Activated naive CD8-positive, alpha-beta T cell treated with anti-CD3 and anti-CD28 coated beads for 36 hours (primary cell): ENCODE measurements at regions not wholly inside any gene's neighbourhood (a gene's known extent, or its start where the extent isn't known, plus 50 kb on each side); places are given as distances from the start of the nearest gene placed in this dataset.

Source experiments
- DNase-seq: peaks from one replicate; pipeline ENCODE4 v3.0.0; 2021
- H3K27ac Mint-ChIP-seq: one replicate; pipeline ENCODE4 v1.8.0; 2022; ENCODE audit warnings: mild to moderate bottlenecking, moderate library complexity, mixed read lengths
- H3K27me3 Mint-ChIP-seq: one replicate; pipeline ENCODE4 v1.8.0; 2022; ENCODE audit warnings: mild to moderate bottlenecking, mixed read lengths
- H3K36me3 Mint-ChIP-seq: one replicate; pipeline ENCODE4 v1.8.0; 2021; ENCODE audit warnings: mild to moderate bottlenecking, mixed read lengths
- H3K4me1 Mint-ChIP-seq: one replicate; pipeline ENCODE4 v1.8.0; 2021; ENCODE audit warnings: mixed read lengths
- H3K4me3 Mint-ChIP-seq: one replicate; pipeline ENCODE4 v1.8.0; 2022; ENCODE audit warnings: mild to moderate bottlenecking, moderate library complexity, mixed read lengths
- H3K9me3 Mint-ChIP-seq: one replicate; pipeline ENCODE4 v1.8.0; 2022; ENCODE audit warnings: mixed read lengths

GRCh38 chr13:40152145-40152544, 496.7 kb downstream of the COG6 start:
- peaks cover 34% of the 10 kb centered on the region for H3K4me1 Mint-ChIP-seq
- DNase-seq, result no peak
- no peaks in the 10 kb centered on the region for H3K9me3 Mint-ChIP-seq
- no peak overlapping the region for H3K4me3 Mint-ChIP-seq
- no peak overlapping the region for H3K27ac Mint-ChIP-seq
- H3K27me3 Mint-ChIP-seq, result no peaks in the 10 kb centered on the region
- H3K36me3 Mint-ChIP-seq, result no peaks in the 10 kb centered on the region

- Mint-ChIP-seq H3K36me3 (no peaks in the 10 kb centered on the region), H3K27ac (no peak overlapping the region), H3K4me3 (no peak overlapping the region), H3K9me3 (no peaks in the 10 kb centered on the region), H3K27me3 (no peaks in the 10 kb centered on the region), H3K4me1 (peaks cover 29% of the 10 kb centered on the region)
- DNase-seq, result no peak
Observed at GRCh38 chr13:40152922-40153321, 497.5 kb downstream of the COG6 start.

GRCh38 chr13:40153516-40153915, 498.1 kb downstream of the COG6 start:
- Mint-ChIP-seq H3K4me1 (peaks cover 23% of the 10 kb centered on the region), H3K27ac (no peak overlapping the region), H3K9me3 (no peaks in the 10 kb centered on the region)

GRCh38 chr13:40155201-40155600, 499.7 kb downstream of the COG6 start:
- no peak overlapping the region for H3K4me3 Mint-ChIP-seq
- no peaks in the 10 kb centered on the region for H3K27me3 Mint-ChIP-seq
- H3K36me3 Mint-ChIP-seq, result no peaks in the 10 kb centered on the region
- no peak overlapping the region for H3K27ac Mint-ChIP-seq
- DNase-seq, result no peak
- peaks cover 12% of the 10 kb centered on the region for H3K4me1 Mint-ChIP-seq
- no peaks in the 10 kb centered on the region for H3K9me3 Mint-ChIP-seq

More at GRCh38 chr13:40153516-40153915, 498.1 kb downstream of the COG6 start:
- no peaks in the 10 kb centered on the region for H3K36me3 Mint-ChIP-seq
- H3K4me3 Mint-ChIP-seq, result no peak overlapping the region
- H3K27me3 Mint-ChIP-seq, result no peaks in the 10 kb centered on the region
- DNase-seq, result no peak

- no peaks in the 10 kb centered on the region for H3K36me3 Mint-ChIP-seq
- H3K27me3 Mint-ChIP-seq, result no peaks in the 10 kb centered on the region
- peaks cover 11% of the 10 kb centered on the region for H3K4me1 Mint-ChIP-seq
- H3K27ac Mint-ChIP-seq, result no peak overlapping the region
- no peak overlapping the region for H3K4me3 Mint-ChIP-seq
- no peaks in the 10 kb centered on the region for H3K9me3 Mint-ChIP-seq
- no peak for DNase-seq
Observed at GRCh38 chr13:40158218-40158617, 502.8 kb downstream of the COG6 start.

GRCh38 chr13:40158757-40159156, 503.3 kb downstream of the COG6 start:
- Mint-ChIP-seq H3K27me3 (no peaks in the 10 kb centered on the region), H3K9me3 (no peaks in the 10 kb centered on the region), H3K4me3 (no peak overlapping the region), H3K36me3 (no peaks in the 10 kb centered on the region), H3K4me1 (peaks cover 7% of the 10 kb centered on the region), H3K27ac (no peak overlapping the region)
- no peak for DNase-seq

- Mint-ChIP-seq H3K4me1 (peaks cover 5% of the 10 kb centered on the region), H3K9me3 (no peaks in the 10 kb centered on the region), H3K27ac (no peak overlapping the region), H3K36me3 (no peaks in the 10 kb centered on the region), H3K27me3 (no peaks in the 10 kb centered on the region), H3K4me3 (no peak overlapping the region)
- DNase-seq, result no peak
Observed at GRCh38 chr13:40159736-40160135, 504.3 kb downstream of the COG6 start.

GRCh38 chr13:40160618-40161350, 505.3 kb downstream of the COG6 start:
- Mint-ChIP-seq H3K27me3 (no peaks in the 10 kb centered on the region), H3K4me3 (no peak overlapping the region), H3K4me1 (peaks cover 7% of the 10 kb centered on the region), H3K9me3 (no peaks in the 10 kb centered on the region), H3K27ac (no peak overlapping the region), H3K36me3 (no peaks in the 10 kb centered on the region)
- no peak for DNase-seq

GRCh38 chr13:40161351-40161810, 505.1 kb downstream of the FOXO1 start:
- Mint-ChIP-seq H3K36me3 (no peaks in the 10 kb centered on the region), H3K4me3 (no peak overlapping the region), H3K4me1 (peaks cover 10% of the 10 kb centered on the region), H3K27me3 (no peaks in the 10 kb centered on the region), H3K27ac (no peak overlapping the region), H3K9me3 (no peaks in the 10 kb centered on the region)
- DNase-seq, result no peak

- H3K4me3 Mint-ChIP-seq, result no peak overlapping the region
- H3K4me1 Mint-ChIP-seq, result peaks cover 13% of the 10 kb centered on the region
- no peaks in the 10 kb centered on the region for H3K27me3 Mint-ChIP-seq
- H3K27ac Mint-ChIP-seq, result no peak overlapping the region
- no peaks in the 10 kb centered on the region for H3K36me3 Mint-ChIP-seq
- no peaks in the 10 kb centered on the region for H3K9me3 Mint-ChIP-seq
- no peak for DNase-seq
Observed at GRCh38 chr13:40161931-40162330, 504.5 kb downstream of the FOXO1 start.

- no peak overlapping the region for H3K27ac Mint-ChIP-seq
- H3K27me3 Mint-ChIP-seq, result no peaks in the 10 kb centered on the region
- peaks cover 13% of the 10 kb centered on the region for H3K4me1 Mint-ChIP-seq
- no peaks in the 10 kb centered on the region for H3K9me3 Mint-ChIP-seq
- H3K36me3 Mint-ChIP-seq, result peaks cover 2% of the 10 kb centered on the region
- DNase-seq, result no peak
- H3K4me3 Mint-ChIP-seq, result no peak overlapping the region
Observed at GRCh38 chr13:40163066-40164000, 503.1 kb downstream of the FOXO1 start.

- H3K36me3 Mint-ChIP-seq, result peaks cover 2% of the 10 kb centered on the region
- DNase-seq, result no peak
- no peaks in the 10 kb centered on the region for H3K27me3 Mint-ChIP-seq
- peaks cover 18% of the 10 kb centered on the region for H3K4me1 Mint-ChIP-seq
- H3K9me3 Mint-ChIP-seq, result no peaks in the 10 kb centered on the region
- H3K27ac Mint-ChIP-seq, result no peak overlapping the region
- no peak overlapping the region for H3K4me3 Mint-ChIP-seq
Observed at GRCh38 chr13:40164133-40164532, 502.3 kb downstream of the FOXO1 start.

- no peak for DNase-seq
- Mint-ChIP-seq H3K27ac (no peak overlapping the region), H3K36me3 (peaks cover 2% of the 10 kb centered on the region), H3K4me1 (peaks cover 19% of the 10 kb centered on the region), H3K9me3 (no peaks in the 10 kb centered on the region), H3K27me3 (no peaks in the 10 kb centered on the region), H3K4me3 (no peak overlapping the region)
Observed at GRCh38 chr13:40165316-40165932, 501.0 kb downstream of the FOXO1 start.

GRCh38 chr13:40167327-40167726, 499.1 kb downstream of the FOXO1 start:
- peaks cover 30% of the 10 kb centered on the region for H3K4me1 Mint-ChIP-seq
- H3K36me3 Mint-ChIP-seq, result peaks cover 2% of the 10 kb centered on the region
- H3K27ac Mint-ChIP-seq, result no peak overlapping the region
- no peaks in the 10 kb centered on the region for H3K9me3 Mint-ChIP-seq
- H3K27me3 Mint-ChIP-seq, result no peaks in the 10 kb centered on the region
- no peak overlapping the region for H3K4me3 Mint-ChIP-seq
- DNase-seq, result no peak
